ENCODE measurements at regions not wholly inside any gene's neighbourhood (a gene's known extent, or its start where the extent isn't known, plus 50 kb on each side); places are given as distances from the start of the nearest gene placed in this dataset.
"Not testable (repeated sequence)": the region's sequence is repeated elsewhere in the genome, so short reads cannot be mapped to it uniquely, and the experiment has no call there.

GRCh38 chr5:142542078-142542477 is 143.8 kb downstream of the FGF1 start:
- no peak for ATAC-seq

- no peak for ATAC-seq
Observed at GRCh38 chr5:142540922-142541422, 144.9 kb downstream of the FGF1 start.

GRCh38 chr5:142539154-142539740 is 146.6 kb downstream of the FGF1 start:
- ATAC-seq = no peak

- no peak for ATAC-seq
Observed at GRCh38 chr5:142537938-142538337, 148.0 kb downstream of the FGF1 start.

- ATAC-seq = no peak
Observed at GRCh38 chr5:142532781-142533176, 153.1 kb downstream of the FGF1 start.

GRCh38 chr5:142531977-142532780 is 153.7 kb downstream of the FGF1 start:
- no peak for ATAC-seq

- no peak for ATAC-seq
Observed at GRCh38 chr5:142530904-142531303, 155.0 kb downstream of the FGF1 start.

- peak; percentile 100 for ATAC-seq
Observed at GRCh38 chr5:142529626-142530278, 156.1 kb downstream of the FGF1 start.

GRCh38 chr5:142527664-142528295 is 158.1 kb downstream of the FGF1 start:
- ATAC-seq = no peak

- ATAC-seq = no peak
Observed at GRCh38 chr5:142527234-142527633, 158.7 kb downstream of the FGF1 start.

GRCh38 chr5:142522983-142523382 is 162.9 kb downstream of the FGF1 start:
- no peak for ATAC-seq

GRCh38 chr5:142521706-142522105 is 164.2 kb downstream of the FGF1 start:
- ATAC-seq = no peak

GRCh38 chr5:142520885-142521284 is 165.0 kb downstream of the FGF1 start:
- ATAC-seq = no peak

GRCh38 chr5:142519913-142520312 is 166.0 kb downstream of the FGF1 start:
- ATAC-seq = not testable (repeated sequence)

- no peak for ATAC-seq
Observed at GRCh38 chr5:142517840-142518239, 168.1 kb downstream of the FGF1 start.

GRCh38 chr5:142516732-142517131 is 169.2 kb downstream of the FGF1 start:
- ATAC-seq = no peak

- no peak for ATAC-seq
Observed at GRCh38 chr5:142515036-142515435, 170.9 kb downstream of the FGF1 start.

- no peak for ATAC-seq
Observed at GRCh38 chr5:142514196-142514595, 171.7 kb downstream of the FGF1 start.

GRCh38 chr5:142512043-142513042 is 173.5 kb downstream of the FGF1 start:
- ATAC-seq = no peak

GRCh38 chr5:142511358-142511757 is 174.5 kb downstream of the FGF1 start:
- ATAC-seq = no peak

GRCh38 chr5:142509026-142509425 is 176.9 kb downstream of the FGF1 start:
- ATAC-seq = no peak

- ATAC-seq = no peak
Observed at GRCh38 chr5:142508591-142508990, 177.3 kb downstream of the FGF1 start.

All from esophagus mucosa (tissue), 1 donor.